HK-2 (cell line): ENCODE measurements at regions not wholly inside any gene's neighbourhood (a gene's known extent, or its start where the extent isn't known, plus 50 kb on each side); places are given as distances from the start of the nearest gene placed in this dataset.

Experiments used
- DNase-seq: peaks from one replicate; pipeline ENCODE4 v3.0.0-alpha.2; 2018; ENCODE audit not compliant: unreplicated experiment

GRCh38 chr2:8567469-8568260 lies 114.2 kb upstream of the ID2 start:
- no peak for DNase-seq

- DNase-seq: no peak
Observed at GRCh38 chr2:8568543-8569302, 113.1 kb upstream of the ID2 start.

- DNase-seq: no peak
Observed at GRCh38 chr2:8569332-8569930, 112.4 kb upstream of the ID2 start.

GRCh38 chr2:8570637-8571036 lies 111.2 kb upstream of the ID2 start:
- DNase-seq: no peak

- no peak for DNase-seq
Observed at GRCh38 chr2:8571301-8571791, 110.5 kb upstream of the ID2 start.

- DNase-seq: no peak
Observed at GRCh38 chr2:8571792-8572499, 109.9 kb upstream of the ID2 start.

GRCh38 chr2:8572712-8573233 lies 109.1 kb upstream of the ID2 start:
- DNase-seq: no peak

- no peak for DNase-seq
Observed at GRCh38 chr2:8573234-8573941, 108.5 kb upstream of the ID2 start.

GRCh38 chr2:8573942-8574195 lies 108.0 kb upstream of the ID2 start:
- DNase-seq: no peak

GRCh38 chr2:8574196-8575037 lies 107.4 kb upstream of the ID2 start:
- no peak for DNase-seq

GRCh38 chr2:8575038-8575833 lies 106.6 kb upstream of the ID2 start:
- DNase-seq: no peak

GRCh38 chr2:8575834-8576423 lies 105.9 kb upstream of the ID2 start:
- no peak for DNase-seq

GRCh38 chr2:8576525-8577167 lies 105.2 kb upstream of the ID2 start:
- no peak for DNase-seq

GRCh38 chr2:8577573-8577972 lies 104.3 kb upstream of the ID2 start:
- no peak for DNase-seq

GRCh38 chr2:8578335-8579244 lies 103.3 kb upstream of the ID2 start:
- DNase-seq: no peak

- no peak for DNase-seq
Observed at GRCh38 chr2:8579485-8580085, 102.3 kb upstream of the ID2 start.
